ENCODE measurements at regions not wholly inside any gene's neighbourhood (a gene's known extent, or its start where the extent isn't known, plus 50 kb on each side); places are given as distances from the start of the nearest gene placed in this dataset.

DNA sequence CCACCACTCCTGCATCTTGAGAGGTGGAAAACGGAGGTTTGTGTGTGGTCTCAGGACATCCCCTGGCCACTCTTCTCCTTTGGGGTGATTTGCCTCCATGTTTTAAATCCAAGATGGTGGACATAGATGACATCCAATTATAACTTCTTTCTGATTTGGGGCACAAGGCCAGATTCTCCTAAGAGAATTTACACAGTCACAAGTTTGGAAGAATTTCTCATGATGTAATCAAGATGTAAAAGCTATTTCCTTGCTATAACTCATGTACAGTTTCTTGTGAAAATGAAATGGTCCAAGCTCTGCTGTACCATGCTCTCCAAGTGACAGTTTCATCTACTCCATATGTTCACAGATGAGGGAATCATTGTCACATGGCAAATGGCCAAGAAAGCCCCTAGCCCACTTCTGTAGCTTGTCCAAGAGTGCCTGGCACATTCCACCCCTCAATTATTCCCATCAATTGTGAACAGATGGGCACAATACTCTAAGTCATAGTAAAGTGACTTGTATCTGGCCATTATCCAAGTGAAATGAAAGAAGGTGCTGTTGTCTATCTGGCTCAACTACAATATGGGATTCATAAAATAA, 134.6 kb upstream of the ROPN1 start:
- Histone ChIP-seq H2AFZ (ENCODE audit: low read length) (no peak overlapping the region), H3K4me3 (ENCODE audit: low read length) (no peak overlapping the region), H3K9ac (ENCODE audit: low read length) (no peak overlapping the region), H3K36me3 (replicated peaks; ENCODE audit: insufficient read depth, low read length) (no peaks in the 10 kb centered on the region), H3K27me3 (replicated peaks; ENCODE audit: insufficient read depth, low read length) (no peaks in the 10 kb centered on the region), H3K79me2 (ENCODE audit: low read length) (no peaks in the 10 kb centered on the region), H3K9me3 (replicated peaks; ENCODE audit: insufficient read depth, low read length) (no peaks in the 10 kb centered on the region), H3K27ac (ENCODE audit: low read length) (no peak overlapping the region), H3F3A (ENCODE audit: insufficient read depth, low read length) (no peaks in the 10 kb centered on the region), H3K9me2 (replicated peaks; ENCODE audit: insufficient read depth, low read length) (no peaks in the 10 kb centered on the region), H4K20me1 (ENCODE audit: insufficient read depth, low read length) (no peaks in the 10 kb centered on the region), H3K4me1 (ENCODE audit: low read length) (no peaks in the 10 kb centered on the region), H3K4me2 (ENCODE audit: low read depth, low read length) (no peak overlapping the region)
- TF ChIP-seq EZH2phosphoT487 (IDR thresholded peaks at IDR 0.05; ENCODE audit: low read length) (no peak), EZH2 (optimal IDR thresholded peaks at IDR 0.05; ENCODE audit: low read depth, low read length) (no peak), CTCF (IDR thresholded peaks at IDR 0.05; ENCODE audit: low read length) (no peak)
- no peak for DNase-seq

- Histone ChIP-seq H3K4me1 (ENCODE audit: low read length) (no peaks in the 10 kb centered on the region), H3K79me2 (ENCODE audit: low read length) (no peaks in the 10 kb centered on the region), H3K27ac (ENCODE audit: low read length) (no peak overlapping the region), H3K9me3 (replicated peaks; ENCODE audit: insufficient read depth, low read length) (no peaks in the 10 kb centered on the region), H3K9me2 (replicated peaks; ENCODE audit: insufficient read depth, low read length) (no peaks in the 10 kb centered on the region), H3K4me2 (ENCODE audit: low read depth, low read length) (no peak overlapping the region), H4K20me1 (ENCODE audit: insufficient read depth, low read length) (no peaks in the 10 kb centered on the region), H3K36me3 (replicated peaks; ENCODE audit: insufficient read depth, low read length) (no peaks in the 10 kb centered on the region), H3K27me3 (replicated peaks; ENCODE audit: insufficient read depth, low read length) (no peaks in the 10 kb centered on the region), H2AFZ (ENCODE audit: low read length) (no peak overlapping the region), H3F3A (ENCODE audit: insufficient read depth, low read length) (no peaks in the 10 kb centered on the region), H3K9ac (ENCODE audit: low read length) (no peak overlapping the region), H3K4me3 (ENCODE audit: low read length) (no peak overlapping the region)
- TF ChIP-seq EZH2phosphoT487 (IDR thresholded peaks at IDR 0.05; ENCODE audit: low read length) (no peak), CTCF (IDR thresholded peaks at IDR 0.05; ENCODE audit: low read length) (no peak), EZH2 (optimal IDR thresholded peaks at IDR 0.05; ENCODE audit: low read depth, low read length) (no peak)
- no peak for DNase-seq
Observed at GRCh38 chr3:124131158-124131557, 139.2 kb upstream of the ROPN1 start.

DNA sequence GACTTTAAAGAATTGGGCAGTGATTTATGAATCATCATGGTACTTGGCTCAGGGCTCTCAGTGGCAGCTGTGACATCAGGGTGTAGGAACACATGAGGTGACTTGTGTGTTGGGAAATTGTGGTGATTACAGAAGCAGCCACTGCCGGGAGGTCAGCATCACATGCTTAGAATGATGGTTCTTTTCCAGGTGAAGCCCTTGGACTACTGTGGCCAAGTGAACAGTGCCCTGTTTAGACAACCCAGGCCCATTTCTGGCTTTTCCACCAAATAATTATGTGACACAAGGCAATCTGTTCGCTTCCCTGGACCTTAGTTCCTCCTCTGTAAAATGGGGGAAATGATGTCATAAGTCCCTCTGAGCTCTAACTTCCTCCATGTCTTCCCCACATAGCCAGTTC, 139.7 kb upstream of the ROPN1 start:
- no peaks in the 10 kb centered on the region for H3F3A ChIP-seq (ENCODE audit: insufficient read depth, low read length)
- H3K9ac ChIP-seq (ENCODE audit: low read length), result no peak overlapping the region
- H3K27ac ChIP-seq (ENCODE audit: low read length), result no peak overlapping the region
- H4K20me1 ChIP-seq (ENCODE audit: insufficient read depth, low read length), result no peaks in the 10 kb centered on the region
- no peaks in the 10 kb centered on the region for H3K36me3 ChIP-seq (replicated peaks; ENCODE audit: insufficient read depth, low read length)
- H2AFZ ChIP-seq (ENCODE audit: low read length), result no peak overlapping the region
- TF ChIP-seq CTCF (IDR thresholded peaks at IDR 0.05; ENCODE audit: low read length) (no peak), EZH2 (optimal IDR thresholded peaks at IDR 0.05; ENCODE audit: low read depth, low read length) (no peak), EZH2phosphoT487 (IDR thresholded peaks at IDR 0.05; ENCODE audit: low read length) (no peak)
- no peaks in the 10 kb centered on the region for H3K4me1 ChIP-seq (ENCODE audit: low read length)
- H3K79me2 ChIP-seq (ENCODE audit: low read length), result no peaks in the 10 kb centered on the region
- no peaks in the 10 kb centered on the region for H3K9me2 ChIP-seq (replicated peaks; ENCODE audit: insufficient read depth, low read length)
- no peak overlapping the region for H3K4me3 ChIP-seq (ENCODE audit: low read length)
- H3K9me3 ChIP-seq (replicated peaks; ENCODE audit: insufficient read depth, low read length), result no peaks in the 10 kb centered on the region
- no peaks in the 10 kb centered on the region for H3K27me3 ChIP-seq (replicated peaks; ENCODE audit: insufficient read depth, low read length)
- no peak overlapping the region for H3K4me2 ChIP-seq (ENCODE audit: low read depth, low read length)
- DNase-seq, result no peak
